T-cell (primary cell): ENCODE measurements at regions not wholly inside any gene's neighbourhood (a gene's known extent, or its start where the extent isn't known, plus 50 kb on each side); places are given as distances from the start of the nearest gene placed in this dataset.

Source experiments
- ATAC-seq, 4 experiments: fragments of 200-7000 bp in 3 of 4; fragments of 150-1000 bp in 1 of 4; cut with Tn5 transposase; replicated peaks in 1 of 4; 1 replicate in 3 of 4; 2 replicates in 1 of 4; pipeline ENCODE4 v1.10.0; 2021; ENCODE audit warnings: moderate library complexity in 3 of 4, mild to moderate bottlenecking in 2 of 4, moderate number of reproducible peaks in 1 of 4
- CTCF ChIA-PET, 2 donors: fragments of 300-600 bp; sonication (Branson Sonifier 250); formaldehyde crosslinking; loops; one replicate each; lab custom pipeline; 2022; ENCODE audit warnings: antibody characterized with exemption in 2 of 2; lab: Charles Lee
- POLR2A ChIA-PET, 2 donors: fragments of 300-600 bp; sonication (Branson Sonifier 250); formaldehyde crosslinking; loops; one replicate each; lab custom pipeline; 2022; ENCODE audit warnings: antibody characterized with exemption in 2 of 2; lab: Charles Lee
- DNase-seq, 35 experiments: peaks; one replicate each; pipeline versions ENCODE4 v3.0.0 to v3.0.0-alpha.2; 2013 to 2023
- H3K27ac ChIP-seq: one replicate; pipeline ENCODE4 v1.5.1; 2013; ENCODE audit warnings: low read length
- H3K27me3 ChIP-seq, 2 experiments: replicated peaks in 1 of 2; 1 replicate in 1 of 2; 2 replicates in 1 of 2; pipeline versions ENCODE4 v1.6.1 to v1.7.0; 2013; ENCODE audit warnings: low read length in 1 of 2, mixed read lengths in 1 of 2; ENCODE audit not compliant: control insufficient read depth in 2 of 2, insufficient read depth in 2 of 2; ENCODE audit errors: extremely low read depth in 1 of 2
- H3K36me3 ChIP-seq, 2 donors: 1 replicate in 1 of 2; 2 replicates in 1 of 2; pipeline versions ENCODE4 v1.6.1 to v1.7.0; 2013; ENCODE audit warnings: low read length in 1 of 2; ENCODE audit not compliant: control insufficient read depth in 2 of 2, insufficient read depth in 1 of 2; ENCODE audit errors: extremely low read depth in 1 of 2
- H3K4me1 ChIP-seq, 2 experiments: 1 replicate in 1 of 2; 2 replicates in 1 of 2; pipeline versions ENCODE4 v1.6.1 to v1.7.0; 2013; ENCODE audit warnings: low read length in 2 of 2, mixed read lengths in 1 of 2; ENCODE audit not compliant: insufficient read depth in 2 of 2, control insufficient read depth in 1 of 2; ENCODE audit errors: extremely low read depth in 1 of 2
- H3K4me3 ChIP-seq, 2 donors: 1 replicate in 1 of 2; 2 replicates in 1 of 2; pipeline versions ENCODE4 v1.5.1 to v1.7.0; 2013; ENCODE audit warnings: mild to moderate bottlenecking in 2 of 2, low read length in 1 of 2, moderate library complexity in 1 of 2; ENCODE audit not compliant: control insufficient read depth in 1 of 2; ENCODE audit errors: extremely low read depth in 1 of 2
- H3K9me3 ChIP-seq: 2 replicates; pipeline ENCODE4 v1.7.0; 2013
- H3K27ac Mint-ChIP-seq, 2 donors: one replicate each; pipeline ENCODE4 v1.8.0; 2020 to 2021; ENCODE audit warnings: mild to moderate bottlenecking in 2 of 2, mixed read lengths in 2 of 2
- H3K27me3 Mint-ChIP-seq, 2 donors: one replicate each; pipeline ENCODE4 v1.8.0; 2021 to 2022; ENCODE audit warnings: mixed read lengths in 2 of 2
- H3K36me3 Mint-ChIP-seq: one replicate; pipeline ENCODE4 v1.8.0; 2021; ENCODE audit warnings: mixed read lengths
- H3K4me1 Mint-ChIP-seq, 3 donors: one replicate each; pipeline ENCODE4 v1.8.0; 2020 to 2022; ENCODE audit warnings: mixed read lengths in 3 of 3, mild to moderate bottlenecking in 1 of 3
- H3K4me3 Mint-ChIP-seq, 3 donors: one replicate each; pipeline ENCODE4 v1.8.0; 2020 to 2022; ENCODE audit warnings: mild to moderate bottlenecking in 3 of 3, mixed read lengths in 3 of 3, moderate library complexity in 3 of 3
- H3K9me3 Mint-ChIP-seq, 3 donors: one replicate each; pipeline ENCODE4 v1.8.0; 2020 to 2022; ENCODE audit warnings: mixed read lengths in 3 of 3
- WGBS: methylation state at CpG from one replicate; pipeline ENCODE4 v1.1.5; 2013; ENCODE audit warnings: missing lambda C conversion rate; ENCODE audit not compliant: insufficient coverage; 5-methylcytosine and 5-hydroxymethylcytosine counted together

GRCh38 chr1:81242103-81242502 is 558.6 kb upstream of the ADGRL2 start:
- no peak overlapping the region for H3K27ac Mint-ChIP-seq
- no peaks in the 10 kb centered on the region for H3K4me1 Mint-ChIP-seq
- H3K4me3 Mint-ChIP-seq, result no peak overlapping the region
- Histone ChIP-seq H3K4me3 (no peak overlapping the region), H3K36me3 (no peaks in the 10 kb centered on the region), H3K4me1 (no peaks in the 10 kb centered on the region), H3K27me3 (no peaks in the 10 kb centered on the region), H3K9me3 (no peaks in the 10 kb centered on the region), H3K27ac (no peak overlapping the region)
- ATAC-seq (no peak), DNase-seq (no peak)
- ChIA-PET CTCF (no interaction called here), POLR2A (no interaction called here)
- H3K36me3 Mint-ChIP-seq, result no peaks in the 10 kb centered on the region
- peaks cover 7 to 15% (median 9%) of the 10 kb centered on the region in 3 donors for H3K9me3 Mint-ChIP-seq
- H3K27me3 Mint-ChIP-seq, result no peaks in the 10 kb centered on the region
- WGBS, result no CpG with 5 or more reads among the region's 2 CpGs

DNA sequence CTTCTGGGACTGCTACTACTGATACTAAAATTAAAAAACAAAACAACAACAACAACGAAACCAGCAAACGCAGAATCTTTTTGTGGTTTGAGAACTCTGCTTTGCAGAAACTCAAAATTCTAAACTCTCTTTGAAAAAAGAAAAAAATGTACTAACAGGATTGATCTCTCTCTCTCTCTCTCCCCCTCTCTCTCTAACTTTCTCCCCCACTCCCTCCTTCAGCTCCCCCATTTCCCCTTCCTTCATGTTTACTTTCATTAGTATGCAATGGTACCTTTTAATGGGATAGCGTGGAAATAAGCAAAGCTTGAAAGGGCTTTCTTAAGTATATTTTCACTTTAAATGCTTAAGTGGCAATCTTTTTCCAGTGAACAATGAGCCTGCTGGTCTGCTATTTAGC is 562.6 kb upstream of the ADGRL2 start:
- no peak overlapping the region for H3K27ac Mint-ChIP-seq
- H3K9me3 Mint-ChIP-seq, result no peaks in the 10 kb centered on the region
- no CpG with 5 or more reads among the region's 3 CpGs for WGBS
- no peak overlapping the region for H3K27ac ChIP-seq
- no peak overlapping the region for H3K4me3 Mint-ChIP-seq
- ChIA-PET CTCF (no interaction called here), POLR2A (no interaction called here)
- no peaks in the 10 kb centered on the region for H3K4me1 Mint-ChIP-seq
- no peak for DNase-seq
- H3K27me3 Mint-ChIP-seq, result no peaks in the 10 kb centered on the region
- H3K4me1 ChIP-seq, result no peaks in the 10 kb centered on the region
- no peaks in the 10 kb centered on the region for H3K36me3 ChIP-seq
- no peaks in the 10 kb centered on the region for H3K9me3 ChIP-seq
- H3K36me3 Mint-ChIP-seq, result no peaks in the 10 kb centered on the region
- H3K27me3 ChIP-seq, result no peaks in the 10 kb centered on the region
- H3K4me3 ChIP-seq, result no peak overlapping the region
- no peak for ATAC-seq

DNA sequence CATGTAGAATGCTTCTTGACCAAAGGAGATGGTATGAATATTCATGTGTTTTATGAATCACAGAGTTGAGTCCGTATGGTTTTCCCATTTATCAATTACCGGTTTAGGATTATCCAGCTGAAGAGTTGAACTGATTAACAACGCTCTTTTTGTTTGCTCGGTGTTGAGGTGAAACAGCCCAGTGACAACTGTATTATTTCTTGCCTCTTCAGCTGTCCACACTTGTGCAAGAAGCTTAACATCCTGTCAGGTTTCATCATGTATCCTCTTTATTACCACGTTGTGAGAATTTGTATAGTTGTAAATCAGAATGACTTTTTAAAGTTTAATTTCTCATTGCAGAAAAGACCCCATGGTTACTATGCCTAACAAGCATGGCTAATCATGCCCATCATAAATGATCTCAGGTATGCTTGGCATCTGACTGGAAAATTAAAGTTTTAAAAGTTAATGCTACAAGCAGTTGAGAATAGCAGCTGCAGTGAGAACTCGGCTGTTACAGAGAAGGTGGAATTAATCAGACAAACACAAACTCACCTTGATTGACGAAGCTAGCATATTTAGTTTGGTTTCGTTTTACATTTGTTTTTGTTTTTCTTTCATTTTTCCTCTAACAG is 563.2 kb upstream of the ADGRL2 start:
- Histone ChIP-seq H3K27me3 (no peaks in the 10 kb centered on the region), H3K4me3 (no peak overlapping the region), H3K36me3 (no peaks in the 10 kb centered on the region), H3K4me1 (no peaks in the 10 kb centered on the region), H3K9me3 (no peaks in the 10 kb centered on the region), H3K27ac (no peak overlapping the region)
- DNase-seq (no peak), ATAC-seq (no peak)
- Mint-ChIP-seq H3K27ac (no peak overlapping the region), H3K36me3 (no peaks in the 10 kb centered on the region), H3K9me3 (no peaks in the 10 kb centered on the region), H3K27me3 (no peaks in the 10 kb centered on the region), H3K4me1 (no peaks in the 10 kb centered on the region), H3K4me3 (no peak overlapping the region)
- WGBS, result no CpG with 5 or more reads among the region's 8 CpGs
- ChIA-PET POLR2A (no interaction called here), CTCF (no interaction called here)

GRCh38 chr1:81234237-81234636 is 566.5 kb upstream of the ADGRL2 start:
- POLR2A ChIA-PET, result interaction anchor here in 1 of 2 donors (0.6 kb wide), 1 partner anchor 1826 kb away, joined by 3 read pairs; no protein-coding TSS in a partner anchor
- DNase-seq (no peak), ATAC-seq (no peak)
- H3K9me3 ChIP-seq, result no peaks in the 10 kb centered on the region
- WGBS, result 100% methylated on average over 1 of the region's 3 CpGs
- no peak overlapping the region for H3K27ac Mint-ChIP-seq
- no peaks in the 10 kb centered on the region for H3K36me3 Mint-ChIP-seq
- H3K4me3 ChIP-seq, result no peak overlapping the region
- H3K4me3 Mint-ChIP-seq, result no peak overlapping the region
- H3K9me3 Mint-ChIP-seq, result peaks cover 0 to 7% (median 0%) of the 10 kb centered on the region in 3 donors
- no peaks in the 10 kb centered on the region for H3K27me3 ChIP-seq
- CTCF ChIA-PET, result no interaction called here
- no peaks in the 10 kb centered on the region for H3K4me1 ChIP-seq
- no peaks in the 10 kb centered on the region for H3K27me3 Mint-ChIP-seq
- H3K36me3 ChIP-seq, result no peaks in the 10 kb centered on the region
- H3K27ac ChIP-seq, result no peak overlapping the region
- no peaks in the 10 kb centered on the region for H3K4me1 Mint-ChIP-seq

- H3K4me3 Mint-ChIP-seq, result no peak overlapping the region
- no peak overlapping the region for H3K4me3 ChIP-seq
- POLR2A ChIA-PET, result no interaction called here
- ATAC-seq, result no peak
- no peaks in the 10 kb centered on the region for H3K27me3 Mint-ChIP-seq
- H3K36me3 ChIP-seq, result no peaks in the 10 kb centered on the region
- H3K27me3 ChIP-seq, result no peaks in the 10 kb centered on the region
- H3K4me1 Mint-ChIP-seq, result no peaks in the 10 kb centered on the region
- no peaks in the 10 kb centered on the region for H3K9me3 ChIP-seq
- no peak overlapping the region for H3K27ac ChIP-seq
- no peaks in the 10 kb centered on the region for H3K36me3 Mint-ChIP-seq
- no peak overlapping the region for H3K27ac Mint-ChIP-seq
- CTCF ChIA-PET, result no interaction called here
- DNase-seq, result no peak
- no peaks in the 10 kb centered on the region for H3K4me1 ChIP-seq
- WGBS, result no CpG with 5 or more reads among the region's 1 CpG
- peaks cover 0 to 7% (median 0%) of the 10 kb centered on the region in 3 donors for H3K9me3 Mint-ChIP-seq
These were observed 567.1 kb upstream of the ADGRL2 start for GRCh38 chr1:81233591-81233990.

DNA sequence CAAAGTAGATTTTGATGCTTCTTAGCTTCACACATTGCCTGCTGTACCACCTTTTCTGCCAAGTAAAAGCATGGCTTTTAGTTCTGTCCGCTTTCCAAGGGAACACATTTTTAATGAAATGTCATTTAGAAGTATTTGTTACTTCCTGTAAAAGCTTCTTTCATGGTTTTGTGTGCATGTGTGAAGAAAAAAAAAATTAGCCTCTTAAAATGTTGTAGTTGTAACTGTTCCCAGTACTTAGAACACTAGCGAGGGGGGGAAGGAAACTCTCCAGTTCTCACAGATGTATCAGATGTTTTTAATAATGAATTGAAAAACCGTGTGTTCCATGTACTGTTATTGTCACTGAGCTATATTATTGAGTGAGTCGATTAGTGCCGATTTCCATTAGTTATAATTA is 568.3 kb upstream of the ADGRL2 start:
- H3K27me3 Mint-ChIP-seq, result no peaks in the 10 kb centered on the region
- DNase-seq, result no peak
- Histone ChIP-seq H3K4me1 (no peaks in the 10 kb centered on the region), H3K27me3 (no peaks in the 10 kb centered on the region), H3K36me3 (no peaks in the 10 kb centered on the region), H3K9me3 (no peaks in the 10 kb centered on the region), H3K27ac (no peak overlapping the region), H3K4me3 (no peak overlapping the region)
- H3K4me3 Mint-ChIP-seq, result no peak overlapping the region
- ChIA-PET CTCF (interaction anchor here in 1 of 2 donors (0.6 kb wide), 1 partner anchor 616 kb away, joined by 3 read pairs; no protein-coding TSS in a partner anchor), POLR2A (interaction anchor here in 1 of 2 donors (0.6 kb wide), 1 partner anchor 22 kb away, joined by 3 read pairs; no protein-coding TSS in a partner anchor)
- H3K36me3 Mint-ChIP-seq, result no peaks in the 10 kb centered on the region
- 60% methylated on average over 1 of the region's 5 CpGs for WGBS
- H3K27ac Mint-ChIP-seq, result no peak overlapping the region
- peaks cover 0 to 11% (median 0%) of the 10 kb centered on the region in 3 donors for H3K9me3 Mint-ChIP-seq
- no peaks in the 10 kb centered on the region for H3K4me1 Mint-ChIP-seq
- no peak for ATAC-seq

DNA sequence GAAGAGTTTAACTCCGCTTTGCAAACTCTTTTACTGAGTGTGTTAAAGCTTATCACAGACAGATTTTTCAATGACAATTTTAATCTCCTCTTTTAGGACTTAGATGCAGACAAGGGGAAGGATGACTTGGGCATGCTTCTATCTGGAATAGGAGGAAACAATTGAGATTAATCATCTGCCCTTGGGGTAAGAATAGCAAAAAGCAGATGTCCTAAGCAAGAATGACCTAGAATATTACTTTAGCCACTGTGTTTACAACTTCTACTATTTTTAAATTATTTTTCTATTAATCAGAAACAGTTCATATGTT is 569.0 kb upstream of the ADGRL2 start:
- no peak overlapping the region for H3K4me3 Mint-ChIP-seq
- no peak overlapping the region for H3K4me3 ChIP-seq
- no peaks in the 10 kb centered on the region for H3K4me1 ChIP-seq
- ChIA-PET POLR2A (no interaction called here), CTCF (interaction anchor here in 1 of 2 donors (0.6 kb wide), 1 partner anchor 616 kb away, joined by 3 read pairs; no protein-coding TSS in a partner anchor)
- no peak overlapping the region for H3K27ac ChIP-seq
- DNase-seq (no peak), ATAC-seq (no peak)
- H3K9me3 Mint-ChIP-seq, result peaks cover 0 to 13% (median 0%) of the 10 kb centered on the region in 3 donors
- H3K9me3 ChIP-seq, result no peaks in the 10 kb centered on the region
- no peaks in the 10 kb centered on the region for H3K36me3 Mint-ChIP-seq
- H3K4me1 Mint-ChIP-seq, result no peaks in the 10 kb centered on the region
- WGBS, result no CpG with 5 or more reads among the region's 1 CpG
- no peaks in the 10 kb centered on the region for H3K27me3 ChIP-seq
- H3K27ac Mint-ChIP-seq, result no peak overlapping the region
- no peaks in the 10 kb centered on the region for H3K36me3 ChIP-seq
- H3K27me3 Mint-ChIP-seq, result no peaks in the 10 kb centered on the region
